NB4 (cell line): ENCODE measurements at regions not wholly inside any gene's neighbourhood (a gene's known extent, or its start where the extent isn't known, plus 50 kb on each side); places are given as distances from the start of the nearest gene placed in this dataset.

Experiments
- CTCF ChIP-seq: IDR thresholded peaks from one replicate; pipeline ENCODE4 v1.5.1; 2012; ENCODE audit warnings: low read depth, low read length
- POLR2A ChIP-seq: IDR thresholded peaks from 2 replicates; pipeline ENCODE4 v1.6.1; 2011; ENCODE audit warnings: mild to moderate bottlenecking; ENCODE audit not compliant: insufficient read length; ENCODE audit errors: extremely low read depth

- TF ChIP-seq CTCF (no peak), POLR2A (no peak)
These were observed 396.4 kb downstream of the METTL15 start for GRCh38 chr11:28504555-28505110.
